GM21737 (cell line): ENCODE measurements at regions not wholly inside any gene's neighbourhood (a gene's known extent, or its start where the extent isn't known, plus 50 kb on each side); places are given as distances from the start of the nearest gene placed in this dataset.
A peak's percentile ranks its signal among the peaks of the same experiment; 100 is the strongest.

ENCODE experiments used
- ATAC-seq: cut with Tn5 transposase; IDR thresholded peaks from one replicate; pipeline ENCODE4 v1.9.1; 2021; ENCODE audit warnings: mild to moderate bottlenecking, moderate library complexity; ENCODE audit not compliant: unreplicated experiment

DNA sequence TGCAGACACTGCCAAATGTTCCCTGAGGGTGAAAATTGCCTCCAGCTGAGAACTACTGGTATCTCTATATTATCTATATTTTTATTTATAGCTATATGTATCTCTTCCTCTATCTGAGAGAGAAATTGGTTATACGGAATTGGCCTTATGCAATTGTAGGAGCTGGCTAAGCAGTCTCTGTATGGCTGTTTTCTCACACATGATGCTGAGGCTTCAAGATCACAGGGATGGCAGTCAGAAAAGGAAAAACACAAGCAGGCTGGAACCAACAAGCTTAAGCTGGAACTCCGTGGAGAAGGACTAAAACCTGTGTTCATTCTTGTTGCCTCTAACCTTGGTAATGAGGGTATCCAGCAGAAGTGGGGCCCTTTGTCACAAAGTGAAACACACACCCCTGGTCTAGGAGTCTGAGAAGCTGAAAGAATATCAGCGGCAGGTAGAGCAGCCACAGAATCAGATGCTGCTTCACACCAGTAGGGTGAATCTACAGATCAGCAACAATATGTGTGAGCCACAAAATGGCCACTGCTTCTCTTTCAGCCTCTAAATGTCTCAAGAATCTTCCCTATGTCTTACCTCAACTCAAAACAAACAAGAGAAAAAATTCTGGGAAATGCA lies 166.5 kb upstream of the PPP1R2C start:
- no peak for ATAC-seq

DNA sequence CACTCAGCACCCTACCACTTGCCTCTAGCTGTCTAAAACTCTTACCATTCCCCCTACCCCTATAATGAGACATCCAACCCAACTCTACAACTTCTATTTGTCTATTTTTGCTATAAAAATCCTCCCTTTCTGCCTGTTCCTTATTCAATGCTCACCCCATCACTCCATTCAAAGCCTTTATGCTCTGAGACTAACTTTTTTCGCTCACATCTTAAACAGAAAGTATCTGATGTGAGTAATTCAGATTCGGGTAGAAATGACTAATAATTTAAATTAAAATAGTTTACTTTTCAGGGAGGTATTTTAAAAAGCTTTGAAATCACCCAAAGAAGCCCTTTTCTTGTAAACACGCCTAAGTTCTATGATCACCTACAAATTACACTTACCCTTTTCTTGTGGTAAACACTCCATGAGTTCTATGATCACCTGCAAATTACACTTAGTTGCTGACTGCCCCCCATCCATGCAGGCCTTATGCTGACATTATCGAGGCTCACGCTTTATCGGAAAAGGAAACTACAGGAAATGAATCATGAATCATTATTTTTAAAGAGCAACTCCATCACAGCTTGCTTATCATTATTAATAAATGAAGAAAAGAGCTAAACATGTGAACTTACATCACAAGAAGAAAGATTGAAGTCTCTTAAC lies 168.7 kb upstream of the PPP1R2C start:
- no peak for ATAC-seq

DNA sequence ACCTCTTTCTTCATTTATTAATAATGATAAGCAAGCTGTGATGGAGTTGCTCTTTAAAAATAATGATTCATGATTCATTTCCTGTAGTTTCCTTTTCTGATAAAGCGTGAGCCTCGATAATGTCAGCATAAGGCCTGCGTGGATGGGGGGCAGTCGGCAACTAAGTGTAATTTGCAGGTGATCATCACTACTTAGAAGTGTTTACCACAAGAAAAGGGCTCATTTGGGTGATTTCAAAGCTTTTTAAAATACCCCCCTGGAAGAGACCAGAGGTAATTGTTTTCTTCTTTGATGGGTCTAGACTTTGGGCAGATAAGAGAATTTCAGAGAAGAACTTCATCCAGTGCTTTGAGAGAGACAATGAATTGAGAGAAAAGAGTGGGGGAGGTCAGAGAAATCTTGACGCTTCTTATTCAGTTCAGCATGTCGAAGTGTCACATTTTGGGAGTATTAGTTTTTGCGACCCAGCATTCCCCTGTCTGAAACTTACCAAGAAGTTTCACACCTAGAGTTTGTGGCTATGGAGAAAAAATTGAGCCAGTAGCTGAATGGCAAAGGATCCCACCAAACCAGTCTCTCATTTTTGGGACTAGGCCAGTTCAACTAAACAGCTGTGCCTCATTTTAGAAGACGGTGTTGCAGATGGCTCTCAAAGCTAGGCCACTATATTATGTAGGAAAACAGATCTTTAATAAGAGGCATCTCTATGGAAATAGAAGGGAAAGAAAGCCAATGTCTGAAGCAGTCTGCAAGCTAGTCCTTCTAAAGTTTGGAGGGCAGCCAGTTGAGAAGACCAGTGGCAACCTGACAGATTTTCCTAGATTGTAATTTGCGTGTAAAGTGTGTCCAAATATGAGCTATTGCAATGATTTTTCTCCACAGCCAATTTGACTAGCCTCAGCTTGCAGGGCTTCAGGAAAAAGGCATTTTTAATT lies 171.0 kb upstream of the PPP1R2C start:
- no peak for ATAC-seq

DNA sequence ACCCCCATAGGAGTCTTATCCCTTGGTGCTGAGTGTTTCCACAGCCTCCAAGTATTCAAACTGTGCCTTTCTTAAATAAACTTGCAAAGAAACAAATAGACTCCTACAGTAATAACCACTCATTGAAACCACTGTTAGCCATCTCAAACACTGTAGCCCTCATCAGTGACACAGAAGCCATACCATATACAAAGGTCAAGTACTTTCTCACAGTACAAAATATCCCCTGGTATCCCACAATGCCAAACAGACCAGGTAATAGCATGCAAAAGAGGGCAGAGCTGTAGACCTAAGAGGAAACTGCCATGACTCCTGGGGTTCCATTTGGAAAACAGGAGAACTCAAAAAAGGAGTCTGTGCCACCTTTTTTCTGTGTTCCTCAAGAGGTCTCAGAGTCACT lies 173.8 kb upstream of the PPP1R2C start:
- ATAC-seq, result no peak

DNA sequence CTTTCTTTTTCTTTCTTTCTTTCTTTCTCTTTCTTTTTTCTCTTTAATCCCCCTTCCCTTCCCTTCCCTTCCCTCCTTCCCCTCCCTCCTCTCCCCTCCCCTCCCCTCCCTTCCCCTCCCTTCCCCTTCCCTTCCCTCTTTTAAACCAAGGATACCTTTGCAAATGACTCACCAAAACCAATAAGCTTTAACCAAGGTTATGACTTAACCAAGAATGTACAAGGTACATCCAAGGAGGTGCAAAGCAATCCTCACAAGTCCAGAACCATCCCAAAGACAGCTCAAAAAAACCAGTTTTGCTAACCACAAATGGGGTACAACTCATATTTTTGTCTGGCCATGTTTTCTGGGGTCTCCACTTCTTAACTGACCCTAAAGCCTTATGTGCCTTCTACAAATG lies 174.7 kb upstream of the PPP1R2C start:
- ATAC-seq, result no peak

DNA sequence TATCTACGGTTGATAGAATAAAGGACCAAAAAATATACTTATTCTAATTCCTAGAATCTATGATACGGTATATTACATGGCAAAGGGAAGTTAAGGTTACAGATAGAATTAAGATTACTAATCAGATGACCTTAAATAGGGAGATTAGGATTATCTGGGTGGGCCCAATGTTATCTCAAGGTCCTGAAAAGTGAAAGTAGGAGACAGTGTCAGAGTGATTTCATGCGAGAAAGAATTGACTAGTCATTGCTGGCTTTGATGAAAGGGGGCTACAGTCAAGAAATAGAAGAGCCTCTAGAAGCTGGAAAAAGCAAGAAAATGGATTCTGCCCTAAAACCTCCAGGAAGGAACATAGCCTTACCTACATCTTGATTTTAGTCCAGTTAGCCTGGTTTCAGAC lies 176.9 kb upstream of the PPP1R2C start:
- ATAC-seq, result no peak

DNA sequence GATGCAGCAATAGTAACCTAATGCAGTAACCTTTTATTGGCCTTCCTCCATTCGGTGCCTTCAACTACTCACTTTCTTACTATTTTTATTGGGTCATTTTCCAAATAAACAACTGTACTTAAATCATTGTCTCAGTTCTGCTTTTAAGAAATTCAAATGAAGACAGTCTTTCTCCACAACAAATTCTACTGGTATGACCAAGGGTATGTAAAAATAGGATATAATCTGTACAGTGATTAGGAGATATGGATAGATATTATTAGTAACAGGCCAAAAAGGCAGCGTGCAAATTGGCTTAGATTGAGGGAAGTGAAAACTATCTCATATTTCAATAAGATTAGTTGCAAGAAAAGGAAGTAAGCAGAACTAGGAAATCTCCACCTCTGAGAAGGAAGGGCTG lies 177.4 kb upstream of the PPP1R2C start:
- peak; percentile 54 for ATAC-seq

DNA sequence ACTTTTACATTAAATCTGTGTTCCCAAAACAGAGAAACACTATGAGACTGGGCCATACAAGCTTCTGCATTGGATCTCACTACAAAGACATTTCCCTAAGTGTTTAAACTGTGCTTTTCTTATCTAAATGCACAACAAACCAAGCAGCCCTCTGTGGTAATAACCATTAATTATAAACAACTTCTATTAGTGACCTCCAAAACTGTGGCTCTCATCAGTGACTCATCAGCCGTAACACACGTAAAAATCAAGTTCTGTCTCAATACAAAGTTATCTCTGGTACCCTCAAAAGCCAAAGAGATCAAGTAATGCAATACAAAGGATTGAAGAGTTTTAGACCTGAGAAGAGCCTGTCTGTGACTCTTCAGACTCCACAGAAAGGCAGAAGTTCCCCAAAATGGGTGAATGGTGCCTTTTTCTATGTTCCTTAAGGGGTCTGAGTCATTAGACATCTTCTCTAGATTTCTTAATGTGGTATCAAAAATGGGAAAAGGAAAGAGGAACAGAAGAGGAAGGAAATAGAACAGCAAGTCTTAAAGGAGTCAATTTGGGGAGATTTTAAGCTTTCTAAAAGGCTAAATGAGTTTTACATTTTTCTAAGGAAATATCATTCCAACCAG lies 189.8 kb upstream of the PPP1R2C start:
- ATAC-seq, result no peak

DNA sequence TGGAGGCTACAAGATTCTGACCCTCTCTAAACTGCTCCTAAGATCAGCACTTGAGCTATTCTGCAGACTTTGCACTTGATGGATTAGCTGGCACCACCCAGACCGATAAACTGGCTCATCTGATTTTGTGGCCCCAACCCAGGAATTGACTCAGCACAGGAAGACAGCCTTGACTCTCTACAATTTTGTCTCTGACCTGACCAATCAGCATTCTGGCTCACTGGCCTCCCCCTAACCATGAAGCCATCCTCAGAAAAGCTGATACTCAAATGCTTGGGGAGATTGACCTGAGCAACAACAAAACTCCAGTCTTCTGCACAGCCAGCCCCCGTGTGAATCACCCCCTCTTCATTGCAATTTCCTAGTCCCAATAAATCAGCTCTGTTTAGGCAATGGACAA lies 195.4 kb upstream of the PPP1R2C start:
- no peak for ATAC-seq

DNA sequence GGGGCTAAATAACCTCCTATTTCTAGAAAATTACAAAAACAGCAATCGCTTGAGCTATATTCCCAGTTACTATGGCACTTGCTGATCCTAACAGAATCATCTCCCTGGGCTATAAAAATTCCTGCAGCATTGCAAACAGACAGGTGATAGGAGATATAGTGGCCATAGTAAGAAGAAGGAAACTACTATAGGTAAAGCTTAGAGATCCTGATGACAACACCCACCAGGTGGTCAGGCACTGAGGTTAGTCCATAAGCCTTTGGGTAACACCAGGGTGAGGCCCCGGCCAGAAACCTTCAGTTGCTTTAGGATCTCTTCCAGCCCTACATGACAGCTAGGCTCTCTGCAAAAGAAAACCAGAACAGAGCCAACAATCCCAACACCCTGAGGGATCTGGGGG lies 197.9 kb upstream of the PPP1R2C start:
- no peak for ATAC-seq

DNA sequence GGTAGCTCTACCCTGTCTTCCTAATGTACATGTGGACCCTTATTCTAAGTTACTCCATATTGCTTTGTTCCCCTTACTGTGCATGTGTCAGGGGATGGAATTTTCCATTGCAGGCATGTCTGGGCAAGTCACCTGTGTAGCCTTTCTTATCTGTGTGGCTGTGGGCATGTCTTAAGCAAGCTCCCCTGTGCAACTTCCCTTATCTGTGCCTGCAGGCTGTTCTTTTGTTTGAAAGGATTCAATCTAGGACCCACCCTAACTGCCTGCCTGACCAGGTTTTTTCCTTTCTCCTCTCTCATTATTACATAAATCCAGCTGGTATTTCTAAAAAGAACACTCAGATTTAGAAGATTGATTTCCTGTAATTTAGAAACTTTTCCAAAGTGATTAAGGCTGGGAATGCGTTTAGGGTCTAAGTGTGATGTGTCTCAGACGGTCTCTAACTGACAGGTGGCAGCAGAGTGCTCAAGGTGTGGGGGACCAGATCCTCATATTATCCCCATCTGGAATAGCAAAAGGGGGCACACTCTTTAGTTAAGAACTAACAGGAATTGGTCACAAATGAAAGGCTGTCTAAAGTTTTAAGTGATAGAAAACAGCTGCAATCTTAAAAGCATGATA lies 198.9 kb upstream of the PPP1R2C start:
- no peak for ATAC-seq

DNA sequence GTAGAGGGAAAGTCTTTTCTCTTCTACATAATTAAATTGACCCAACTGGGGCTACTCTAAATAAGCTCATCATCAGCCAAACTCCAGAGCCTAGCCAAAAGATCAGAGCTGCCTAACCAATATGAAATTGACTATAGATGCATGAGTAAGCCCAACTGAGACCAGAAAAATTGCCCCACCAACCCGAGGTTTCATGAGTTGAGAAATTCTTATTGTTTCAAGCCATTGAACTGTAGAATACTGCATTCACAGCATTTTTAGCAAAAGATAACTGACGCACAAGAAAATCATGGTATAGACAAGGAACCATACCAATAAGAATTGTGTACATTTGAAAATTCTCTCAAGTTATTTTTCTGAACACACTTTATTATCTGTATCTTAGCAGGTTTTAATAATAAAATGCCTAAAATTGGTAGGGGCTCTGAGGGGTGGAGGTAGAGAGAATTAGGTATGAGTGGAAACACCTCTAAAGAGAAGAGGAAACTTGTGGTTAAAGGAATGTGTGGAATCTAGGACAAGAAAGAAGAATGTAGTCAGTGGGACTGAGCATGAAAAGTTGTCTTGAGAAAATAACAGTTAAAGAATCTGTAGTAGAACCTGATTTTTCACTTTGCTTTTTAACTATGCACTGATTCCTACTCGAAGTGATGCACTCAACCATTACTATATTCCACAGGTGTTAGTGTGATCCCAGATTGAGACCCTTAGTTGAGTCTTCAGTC lies 200.9 kb upstream of the PPP1R2C start:
- no peak for ATAC-seq

DNA sequence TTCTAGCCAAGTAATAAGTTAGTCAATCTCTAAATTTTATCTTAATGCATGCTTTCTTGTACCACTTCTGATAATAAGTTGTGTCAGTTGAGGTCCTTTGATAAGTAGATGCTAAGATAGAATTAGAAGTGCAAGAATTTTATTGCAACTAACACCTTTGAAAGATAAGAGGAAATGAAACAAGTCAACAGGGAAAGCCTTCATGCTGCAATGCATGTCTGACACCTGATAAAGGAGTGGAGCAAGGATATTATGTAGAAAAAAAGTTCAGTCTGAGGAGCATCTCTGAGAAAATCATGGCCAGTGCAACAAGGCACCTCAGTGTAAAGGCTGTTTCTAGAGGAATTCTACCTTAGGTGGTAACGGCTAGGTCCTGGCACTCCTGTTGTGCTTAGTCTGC lies 210.7 kb upstream of the PPP1R2C start:
- no peak for ATAC-seq

DNA sequence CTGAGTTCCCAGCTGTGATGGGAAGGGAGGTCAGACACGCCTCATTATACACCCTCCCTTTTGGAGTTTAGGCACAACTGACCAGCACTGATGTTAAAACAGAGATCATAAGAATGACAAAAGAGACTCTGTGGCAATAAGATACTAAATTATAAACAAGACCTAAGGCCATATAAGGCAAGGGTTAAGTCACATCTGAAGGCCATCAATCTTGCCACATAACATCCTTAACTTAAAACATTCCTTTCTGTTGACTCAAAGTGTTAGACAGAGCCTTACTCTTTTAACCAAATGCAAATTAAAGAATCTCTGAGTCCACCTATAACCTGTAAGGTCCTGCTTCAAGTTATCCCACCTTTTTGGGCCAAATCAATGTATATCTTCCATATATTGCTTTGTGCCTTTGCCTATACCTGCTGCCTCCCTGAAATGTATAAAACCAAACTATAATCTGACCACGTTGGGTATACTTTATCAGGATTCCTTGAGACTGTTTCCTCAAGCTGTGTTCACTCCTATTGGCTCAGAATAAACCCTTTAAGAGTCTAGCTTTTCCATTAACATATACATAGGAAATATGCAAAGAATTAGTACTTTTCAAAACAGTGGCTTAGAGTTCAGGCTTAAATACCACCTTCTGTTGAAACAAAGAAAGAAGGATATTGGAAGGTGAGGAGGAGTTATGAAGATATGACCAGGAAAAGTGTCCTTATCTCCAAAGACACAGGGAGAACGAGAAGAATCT lies 214.4 kb upstream of the PPP1R2C start:
- no peak for ATAC-seq

DNA sequence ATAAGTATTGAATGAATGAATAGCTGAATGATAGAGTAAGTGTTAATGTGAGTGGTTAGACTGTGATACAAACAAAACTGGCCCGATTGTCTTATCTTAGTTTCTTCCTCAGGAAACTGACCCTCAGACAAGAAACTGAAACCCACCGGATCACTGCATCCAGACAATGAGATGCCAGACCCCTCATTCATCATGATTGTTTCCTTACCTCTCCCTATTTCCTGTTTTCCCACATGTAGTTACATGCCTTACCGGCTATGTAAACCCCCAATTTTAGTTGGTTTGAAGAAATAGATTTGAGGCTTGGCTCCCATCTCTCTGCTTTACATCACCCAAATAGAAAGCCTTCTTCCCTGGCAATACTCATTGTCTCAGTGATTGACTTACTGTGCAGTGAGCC lies 218.9 kb upstream of the PPP1R2C start:
- ATAC-seq, result no peak

DNA sequence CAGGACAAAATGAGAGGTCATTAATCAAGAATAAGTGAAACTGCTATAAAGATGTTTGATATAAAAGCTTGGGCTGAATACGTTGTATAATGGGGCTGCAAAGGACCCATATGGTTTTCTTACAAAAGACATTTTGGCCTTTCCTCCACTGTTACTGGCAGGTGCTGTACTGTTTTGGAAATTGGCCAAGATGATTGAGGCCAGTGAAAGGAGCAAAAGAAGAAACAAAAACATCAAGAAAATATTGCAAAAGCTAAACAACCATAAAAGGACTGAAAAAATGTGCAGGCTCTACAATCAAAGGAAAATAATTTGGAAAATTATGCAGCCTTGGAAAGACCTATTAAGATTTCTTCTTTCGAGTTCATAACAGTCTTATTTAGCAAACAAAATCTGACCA lies 222.2 kb upstream of the PPP1R2C start:
- no peak for ATAC-seq

DNA sequence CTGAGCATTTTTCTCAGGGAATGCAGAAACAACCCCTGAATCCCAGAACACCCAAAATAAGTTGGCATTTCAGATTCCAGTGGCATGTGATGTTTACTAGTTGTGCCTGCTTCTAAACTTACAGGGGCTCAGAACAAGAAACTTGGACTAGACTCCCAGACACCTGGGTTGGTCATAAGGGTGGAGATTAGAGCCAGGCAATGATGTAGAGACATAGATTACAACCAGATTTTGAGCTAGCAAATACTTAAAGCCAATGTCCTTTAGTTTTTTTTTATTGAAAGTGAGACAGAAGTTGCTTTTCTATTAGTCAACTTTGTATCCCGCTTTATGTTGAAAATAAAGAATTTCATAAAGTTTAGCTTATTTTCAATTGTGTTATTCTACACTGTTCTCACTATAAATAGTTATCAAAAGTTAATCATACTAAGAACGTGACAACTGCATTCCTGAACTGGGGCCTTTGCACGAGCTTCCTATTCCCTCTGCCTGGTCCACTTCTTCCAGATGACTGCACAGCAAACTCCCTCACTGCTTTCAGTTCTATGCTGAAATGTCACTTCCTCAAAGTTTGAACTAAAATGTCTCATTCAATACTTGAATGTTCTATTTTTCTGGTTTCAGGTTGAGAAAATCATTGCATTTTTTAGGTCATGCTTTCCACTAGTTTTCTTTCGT lies 224.7 kb upstream of the PPP1R2C start:
- no peak for ATAC-seq

DNA sequence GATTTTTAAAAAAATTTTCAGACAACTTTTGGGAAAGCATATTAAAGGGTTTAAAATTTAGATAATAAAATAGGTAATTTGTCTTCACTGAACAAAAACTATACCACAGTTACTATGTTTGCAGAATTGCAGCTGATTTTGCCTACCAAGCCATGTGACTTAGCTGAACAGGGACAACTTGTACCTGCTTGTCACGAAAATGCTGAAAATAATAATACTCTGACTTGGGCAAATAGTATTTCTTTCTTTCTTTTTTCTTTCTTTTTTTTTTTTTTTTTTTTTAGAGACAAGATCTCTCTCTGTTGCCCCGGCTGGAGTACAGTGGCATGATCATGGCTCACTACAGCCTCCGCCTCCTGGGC lies 225.2 kb upstream of the PPP1R2C start:
- ATAC-seq, result no peak

DNA sequence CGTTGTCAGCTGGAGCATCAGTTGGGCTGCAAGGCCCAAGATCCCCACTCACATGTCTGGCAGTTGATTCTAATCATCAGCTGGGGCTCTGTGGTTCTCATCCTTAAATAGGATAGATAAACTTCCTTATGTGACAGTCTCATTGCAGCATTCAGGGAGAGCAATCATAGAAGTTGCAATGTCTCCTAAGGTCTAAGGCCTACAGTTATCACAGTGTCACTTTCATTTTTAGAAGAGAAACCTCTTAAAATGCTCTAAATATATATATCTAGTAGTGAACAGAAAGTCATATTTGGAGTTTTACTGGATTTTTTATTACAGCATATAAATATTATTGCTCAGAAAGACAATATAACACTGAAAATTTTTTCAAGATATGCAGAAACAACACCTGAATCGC lies 226.0 kb upstream of the PPP1R2C start:
- ATAC-seq, result no peak
